Fibroblast of lung (primary cell): ENCODE measurements at regions not wholly inside any gene's neighbourhood (a gene's known extent, or its start where the extent isn't known, plus 50 kb on each side); places are given as distances from the start of the nearest gene placed in this dataset.

ENCODE experiments used
- DNase-seq, 2 donors: peaks; one replicate each; pipeline versions ENCODE4 v3.0.0 to v3.0.0-alpha.2; 2010; ENCODE audit warnings: low read depth in 2 of 2
- H2AFZ ChIP-seq: 2 replicates; pipeline ENCODE4 v1.5.1; 2012; ENCODE audit warnings: low read length, control low read depth, inconsistent platforms
- H3K27ac ChIP-seq: 2 replicates; pipeline ENCODE4 v1.5.1; 2011; ENCODE audit warnings: low read length, control low read depth; ENCODE audit not compliant: insufficient read depth
- H3K27me3 ChIP-seq: 2 replicates; pipeline ENCODE4 v1.5.1; 2011; ENCODE audit warnings: mild to moderate bottlenecking, low read length; ENCODE audit not compliant: control insufficient read depth, insufficient read depth
- H3K36me3 ChIP-seq: 2 replicates; pipeline ENCODE4 v1.5.1; 2011; ENCODE audit warnings: low read length; ENCODE audit not compliant: control insufficient read depth, insufficient read depth
- H3K4me1 ChIP-seq: 2 replicates; pipeline ENCODE4 v1.5.1; 2011; ENCODE audit warnings: low read length; ENCODE audit not compliant: control insufficient read depth, insufficient read depth; ENCODE audit errors: extremely low read depth
- H3K4me2 ChIP-seq: 2 replicates; pipeline ENCODE4 v1.5.1; 2011; ENCODE audit warnings: low read length, control low read depth; ENCODE audit not compliant: insufficient read depth; ENCODE audit errors: extremely low read depth
- H3K4me3 ChIP-seq, 4 experiments: fragments of 200-600 bp in 1 of 4; sonication (generic) in 1 of 4; replicated peaks in 1 of 4; 2 replicates each; pipeline ENCODE4 v1.5.1; 2011 to 2016; ENCODE audit warnings: low read length in 4 of 4, low read depth in 3 of 4, mild to moderate bottlenecking in 3 of 4, control low read depth in 2 of 4, inconsistent platforms in 1 of 4, mixed read lengths in 1 of 4; ENCODE audit not compliant: insufficient read depth in 1 of 4; ENCODE audit errors: control extremely low read depth in 1 of 4
- H3K79me2 ChIP-seq: 2 replicates; pipeline ENCODE4 v1.5.1; 2012; ENCODE audit warnings: mild to moderate bottlenecking, low read length, inconsistent platforms; ENCODE audit not compliant: control insufficient read depth, insufficient read depth
- H3K9ac ChIP-seq: 2 replicates; pipeline ENCODE4 v1.5.1; 2011; ENCODE audit warnings: mild to moderate bottlenecking, low read length, control low read depth; ENCODE audit not compliant: insufficient read depth
- H3K9me3 ChIP-seq: 2 replicates; pipeline ENCODE4 v1.5.1; 2012; ENCODE audit warnings: low read depth, low read length; ENCODE audit not compliant: control insufficient read depth, insufficient read depth
- H4K20me1 ChIP-seq: 2 replicates; pipeline ENCODE4 v1.5.1; 2011; ENCODE audit warnings: low read length; ENCODE audit not compliant: control insufficient read depth, insufficient read depth; ENCODE audit errors: extremely low read depth
- CTCF ChIP-seq, 2 donors: IDR thresholded peaks in 1 of 2; conservative IDR thresholded peaks in 1 of 2; 1 replicate in 1 of 2; 2 replicates in 1 of 2; pipeline ENCODE4 v1.5.1; 2011 to 2012; ENCODE audit warnings: low read length in 2 of 2, control low read depth in 1 of 2, inconsistent platforms in 1 of 2, low read depth in 1 of 2, mild to moderate bottlenecking in 1 of 2
- EZH2 ChIP-seq: IDR thresholded peaks from 2 replicates; pipeline ENCODE4 v1.5.1; 2012; ENCODE audit warnings: low read length, control low read depth, mild to moderate bottlenecking; ENCODE audit errors: missing control alignments

GRCh38 chr2:71843391-71843850 is 304.2 kb downstream of the CYP26B1 start:
- no peaks in the 10 kb centered on the region for H4K20me1 ChIP-seq
- no peak overlapping the region for H3K27ac ChIP-seq
- H3K27me3 ChIP-seq = no peaks in the 10 kb centered on the region
- H3K4me1 ChIP-seq = peaks cover 7% of the 10 kb centered on the region
- no peaks in the 10 kb centered on the region for H3K36me3 ChIP-seq
- no peak overlapping the region for H3K9ac ChIP-seq
- no peak overlapping the region for H3K4me3 ChIP-seq
- H3K4me2 ChIP-seq = no peak overlapping the region
- TF ChIP-seq EZH2 = no peak
- TF ChIP-seq CTCF (conservative IDR thresholded peaks at IDR 0.05 in 1 of 2, IDR thresholded peaks at IDR 0.05 in 1 of 2; ENCODE audit: low read depth in 1 of 2, low read length in 2 of 2) = no peak
- peak; percentile 66 to 81 for DNase-seq
- no peak overlapping the region for H2AFZ ChIP-seq
- H3K79me2 ChIP-seq = no peaks in the 10 kb centered on the region
- H3K9me3 ChIP-seq = no peaks in the 10 kb centered on the region

GRCh38 chr2:71842744-71843143 is 304.9 kb downstream of the CYP26B1 start:
- H3K4me2 ChIP-seq = no peak overlapping the region
- TF ChIP-seq EZH2 = no peak
- TF ChIP-seq CTCF (conservative IDR thresholded peaks at IDR 0.05 in 1 of 2, IDR thresholded peaks at IDR 0.05 in 1 of 2; ENCODE audit: low read depth in 1 of 2, low read length in 2 of 2) = no peak
- H4K20me1 ChIP-seq = no peaks in the 10 kb centered on the region
- H3K4me1 ChIP-seq = peaks cover 7% of the 10 kb centered on the region
- DNase-seq = no peak
- no peaks in the 10 kb centered on the region for H3K9me3 ChIP-seq
- H3K79me2 ChIP-seq = no peaks in the 10 kb centered on the region
- no peak overlapping the region for H3K4me3 ChIP-seq
- H3K9ac ChIP-seq = no peak overlapping the region
- no peaks in the 10 kb centered on the region for H3K36me3 ChIP-seq
- no peak overlapping the region for H3K27ac ChIP-seq
- no peaks in the 10 kb centered on the region for H3K27me3 ChIP-seq
- no peak overlapping the region for H2AFZ ChIP-seq

- Histone ChIP-seq H3K9me3 (no peaks in the 10 kb centered on the region), H3K79me2 (no peaks in the 10 kb centered on the region), H2AFZ (no peak overlapping the region), H3K4me2 (no peak overlapping the region), H3K4me1 (peaks cover 7% of the 10 kb centered on the region), H4K20me1 (no peaks in the 10 kb centered on the region), H3K4me3 (no peak overlapping the region), H3K36me3 (no peaks in the 10 kb centered on the region), H3K27me3 (no peaks in the 10 kb centered on the region), H3K27ac (no peak overlapping the region), H3K9ac (no peak overlapping the region)
- no peak for DNase-seq
- TF ChIP-seq EZH2 (no peak), CTCF (conservative IDR thresholded peaks at IDR 0.05 in 1 of 2, IDR thresholded peaks at IDR 0.05 in 1 of 2; ENCODE audit: low read depth in 1 of 2, low read length in 2 of 2) (no peak)
These were observed 307.8 kb downstream of the CYP26B1 start for GRCh38 chr2:71839826-71840225.
